VCaP (cell line): ENCODE measurements at regions not wholly inside any gene's neighbourhood (a gene's known extent, or its start where the extent isn't known, plus 50 kb on each side); places are given as distances from the start of the nearest gene placed in this dataset.

Experiments used
- H3K27ac ChIP-seq: fragments of 450-650 bp; 2 replicates; pipeline ENCODE4 v1.5.1; 2017
- CTCF ChIP-seq: fragments of 450-650 bp; conservative IDR thresholded peaks from 2 replicates; pipeline ENCODE4 v1.5.1; 2017; ENCODE audit warnings: mild to moderate bottlenecking, moderate library complexity

GRCh38 chrX:46407036-46407752 lies 138.0 kb downstream of the ZNF674 start:
- TF ChIP-seq CTCF, result no peak
- no peak overlapping the region for H3K27ac ChIP-seq

GRCh38 chrX:46404774-46405173 lies 140.4 kb downstream of the ZNF674 start:
- H3K27ac ChIP-seq, result no peak overlapping the region
- no peak for TF ChIP-seq CTCF

GRCh38 chrX:46400530-46401443 lies 144.4 kb downstream of the ZNF674 start:
- no peak overlapping the region for H3K27ac ChIP-seq
- no peak for TF ChIP-seq CTCF

- no peak for TF ChIP-seq CTCF
- H3K27ac ChIP-seq, result no peak overlapping the region
Measured at GRCh38 chrX:46398874-46399273, 146.3 kb downstream of the ZNF674 start.

- TF ChIP-seq CTCF, result no peak
- no peak overlapping the region for H3K27ac ChIP-seq
Measured at GRCh38 chrX:46398126-46398525, 147.1 kb downstream of the ZNF674 start.

- TF ChIP-seq CTCF, result peak; percentile 46
- H3K27ac ChIP-seq, result no peak overlapping the region
Measured at GRCh38 chrX:46386511-46386910, 158.7 kb downstream of the ZNF674 start.

- TF ChIP-seq CTCF, result no peak
- H3K27ac ChIP-seq, result no peak overlapping the region
Measured at GRCh38 chrX:46383006-46383405, 162.2 kb downstream of the ZNF674 start.
